Neural progenitor cell (in vitro differentiated cells): ENCODE measurements at regions not wholly inside any gene's neighbourhood (a gene's known extent, or its start where the extent isn't known, plus 50 kb on each side); places are given as distances from the start of the nearest gene placed in this dataset.

Experiments
- DNase-seq: peaks from one replicate; pipeline ENCODE4 v3.0.0-alpha.2; 2016; ENCODE audit warnings: low spot score
- H2AFZ ChIP-seq: fragments of 200-600 bp; sonication (generic); replicated peaks from 2 replicates; pipeline ENCODE4 v1.6.1; 2016; ENCODE audit warnings: antibody characterized with exemption
- H3F3A ChIP-seq: fragments of 200-600 bp; sonication (generic); 2 replicates; pipeline ENCODE4 v1.6.1; 2016; ENCODE audit warnings: antibody characterized with exemption, low read depth
- H3K27ac ChIP-seq: fragments of 200-600 bp; sonication (generic); 2 replicates; pipeline ENCODE4 v1.5.1; 2016; ENCODE audit warnings: mild to moderate bottlenecking
- H3K27me3 ChIP-seq: fragments of 200-600 bp; sonication (generic); 2 replicates; pipeline ENCODE4 v1.6.1; 2016; ENCODE audit warnings: mild to moderate bottlenecking, moderate library complexity
- H3K36me3 ChIP-seq: fragments of 200-600 bp; sonication (generic); 2 replicates; pipeline ENCODE4 v1.5.1; 2016
- H3K4me1 ChIP-seq: fragments of 200-600 bp; sonication (generic); 2 replicates; pipeline ENCODE4 v1.6.1; 2016; ENCODE audit warnings: mixed run types
- H3K4me2 ChIP-seq: fragments of 200-600 bp; sonication (generic); 2 replicates; pipeline ENCODE4 v1.6.1; 2016
- H3K4me3 ChIP-seq: fragments of 200-600 bp; sonication (generic); 2 replicates; pipeline ENCODE4 v1.5.1; 2016
- H3K79me2 ChIP-seq: fragments of 200-600 bp; sonication (generic); 2 replicates; pipeline ENCODE4 v1.6.1; 2016; ENCODE audit warnings: low read depth
- H3K9ac ChIP-seq: fragments of 200-600 bp; sonication (generic); 2 replicates; pipeline ENCODE4 v1.6.1; 2016
- H3K9me3 ChIP-seq: fragments of 200-600 bp; sonication (generic); 2 replicates; pipeline ENCODE4 v1.5.1; 2016; ENCODE audit warnings: low read depth
- H4K20me1 ChIP-seq: fragments of 200-600 bp; sonication (generic); 2 replicates; pipeline ENCODE4 v1.6.1; 2016; ENCODE audit warnings: low read depth
- H3K27ac Mint-ChIP-seq: 3 replicates; pipeline ENCODE4 v1.8.0; 2021; ENCODE audit warnings: mixed read lengths
- H3K27me3 Mint-ChIP-seq: 2 replicates; pipeline ENCODE4 v1.8.0; 2022; ENCODE audit warnings: low read depth, mild to moderate bottlenecking, inconsistent platforms, moderate library complexity, mixed read lengths; ENCODE audit not compliant: insufficient read depth
- H3K36me3 Mint-ChIP-seq: 3 replicates; pipeline ENCODE4 v1.8.0; 2021; ENCODE audit warnings: mixed read lengths
- H3K4me1 Mint-ChIP-seq: 3 replicates; pipeline ENCODE4 v1.8.0; 2021; ENCODE audit warnings: mixed read lengths
- H3K4me3 Mint-ChIP-seq: 3 replicates; pipeline ENCODE4 v1.8.0; 2021; ENCODE audit warnings: mild to moderate bottlenecking, moderate library complexity, mixed read lengths
- H3K9me3 Mint-ChIP-seq: 3 replicates; pipeline ENCODE4 v1.8.0; 2020; ENCODE audit warnings: mixed read lengths
- CTCF ChIP-seq: fragments of 200-600 bp; sonication (generic); IDR thresholded peaks from 2 replicates; pipeline ENCODE4 v1.5.1; 2017; ENCODE audit warnings: antibody characterized with exemption, mild to moderate bottlenecking
- EZH2 ChIP-seq: fragments of 200-600 bp; sonication (generic); IDR thresholded peaks from 2 replicates; pipeline ENCODE4 v1.6.1; 2017; ENCODE audit warnings: antibody characterized with exemption, mild to moderate bottlenecking, moderate library complexity
- EZH2phosphoT487 ChIP-seq: fragments of 200-600 bp; sonication (generic); IDR thresholded peaks from 2 replicates; pipeline ENCODE4 v1.6.1; 2017; ENCODE audit warnings: antibody characterized with exemption

GRCh38 chr2:16121986-16122390, 181.6 kb downstream of the MYCN start:
- no peak overlapping the region for H3K4me2 ChIP-seq
- no peak overlapping the region for H2AFZ ChIP-seq
- H3K27ac ChIP-seq = no peak overlapping the region
- no peaks in the 10 kb centered on the region for H3K27me3 ChIP-seq
- Mint-ChIP-seq H3K27ac (no peak overlapping the region), H3K4me1 (peaks cover 39% of the 10 kb centered on the region), H3K9me3 (peaks cover 11% of the 10 kb centered on the region), H3K36me3 (no peaks in the 10 kb centered on the region), H3K4me3 (no peak overlapping the region), H3K27me3 (no peaks in the 10 kb centered on the region)
- no peaks in the 10 kb centered on the region for H4K20me1 ChIP-seq
- H3K9me3 ChIP-seq = no peaks in the 10 kb centered on the region
- peaks cover 3% of the 10 kb centered on the region for H3F3A ChIP-seq
- DNase-seq = no peak
- H3K4me1 ChIP-seq = peaks cover 18% of the 10 kb centered on the region
- no peak overlapping the region for H3K9ac ChIP-seq
- no peaks in the 10 kb centered on the region for H3K36me3 ChIP-seq
- TF ChIP-seq EZH2phosphoT487 = no peak
- TF ChIP-seq EZH2 = no peak
- no peak for TF ChIP-seq CTCF
- no peak overlapping the region for H3K4me3 ChIP-seq
- no peaks in the 10 kb centered on the region for H3K79me2 ChIP-seq

- TF ChIP-seq EZH2phosphoT487 (no peak), CTCF (no peak), EZH2 (no peak)
- H3K27ac Mint-ChIP-seq = no peak overlapping the region
- Histone ChIP-seq H3K4me3 (no peak overlapping the region), H3K9ac (no peak overlapping the region), H3K4me1 (peaks cover 18% of the 10 kb centered on the region), H3F3A (peaks cover 3% of the 10 kb centered on the region), H2AFZ (no peak overlapping the region), H3K9me3 (no peaks in the 10 kb centered on the region), H3K79me2 (no peaks in the 10 kb centered on the region), H3K4me2 (no peak overlapping the region), H3K27ac (no peak overlapping the region), H4K20me1 (no peaks in the 10 kb centered on the region), H3K36me3 (no peaks in the 10 kb centered on the region), H3K27me3 (no peaks in the 10 kb centered on the region)
- H3K27me3 Mint-ChIP-seq = no peaks in the 10 kb centered on the region
- no peaks in the 10 kb centered on the region for H3K36me3 Mint-ChIP-seq
- no peak overlapping the region for H3K4me3 Mint-ChIP-seq
- peaks cover 35% of the 10 kb centered on the region for H3K4me1 Mint-ChIP-seq
- DNase-seq = no peak
- H3K9me3 Mint-ChIP-seq = peaks cover 11% of the 10 kb centered on the region
Measured at GRCh38 chr2:16121231-16121985, 181.1 kb downstream of the MYCN start.

- H2AFZ ChIP-seq = peak overlapping the region; percentile 65
- H3K27me3 ChIP-seq = no peaks in the 10 kb centered on the region
- no peak overlapping the region for H3K4me3 ChIP-seq
- H3K27ac ChIP-seq = no peak overlapping the region
- peaks cover 18% of the 10 kb centered on the region for H3K4me1 ChIP-seq
- no peaks in the 10 kb centered on the region for H3K36me3 ChIP-seq
- Mint-ChIP-seq H3K4me3 (no peak overlapping the region), H3K27me3 (peaks cover 2% of the 10 kb centered on the region), H3K36me3 (no peaks in the 10 kb centered on the region), H3K9me3 (peaks cover 11% of the 10 kb centered on the region), H3K4me1 (peaks cover 36% of the 10 kb centered on the region), H3K27ac (no peak overlapping the region)
- H3K9ac ChIP-seq = no peak overlapping the region
- no peaks in the 10 kb centered on the region for H3K9me3 ChIP-seq
- no peaks in the 10 kb centered on the region for H4K20me1 ChIP-seq
- no peaks in the 10 kb centered on the region for H3K79me2 ChIP-seq
- TF ChIP-seq EZH2 (no peak), EZH2phosphoT487 (no peak), CTCF (no peak)
- no peak overlapping the region for H3K4me2 ChIP-seq
- DNase-seq = no peak
- peaks cover 7% of the 10 kb centered on the region for H3F3A ChIP-seq
Measured at GRCh38 chr2:16120591-16121180, 180.3 kb downstream of the MYCN start.
